MM.1S (cell line): ENCODE measurements at regions not wholly inside any gene's neighbourhood (a gene's known extent, or its start where the extent isn't known, plus 50 kb on each side); places are given as distances from the start of the nearest gene placed in this dataset.

Source experiments
- DNase-seq: peaks from one replicate; pipeline ENCODE4 v3.0.0-alpha.2; 2015
- H2AFZ ChIP-seq: fragments of 300-600 bp; sonication (generic); 2 replicates; pipeline ENCODE4 v1.6.0; 2016; ENCODE audit warnings: antibody characterized with exemption, low read length
- H3F3A ChIP-seq: fragments of 300-600 bp; sonication (generic); 2 replicates; pipeline ENCODE4 v1.6.1; 2016; ENCODE audit warnings: mild to moderate bottlenecking, antibody characterized with exemption, low read length, moderate library complexity, mixed read lengths; ENCODE audit not compliant: insufficient read depth
- H3K27ac ChIP-seq: fragments of 300-600 bp; sonication (generic); 2 replicates; pipeline ENCODE4 v1.5.1; 2016; ENCODE audit warnings: mild to moderate bottlenecking, low read length
- H3K27me3 ChIP-seq: fragments of 300-600 bp; sonication (generic); replicated peaks from 2 replicates; pipeline ENCODE4 v1.6.0; 2016; ENCODE audit warnings: low read length; ENCODE audit not compliant: insufficient read depth
- H3K36me3 ChIP-seq: fragments of 300-600 bp; sonication (generic); replicated peaks from 2 replicates; pipeline ENCODE4 v1.6.1; 2016; ENCODE audit warnings: mild to moderate bottlenecking, low read length, mixed read lengths; ENCODE audit not compliant: insufficient read depth
- H3K4me1 ChIP-seq: fragments of 300-600 bp; sonication (generic); 2 replicates; pipeline ENCODE4 v1.6.1; 2016; ENCODE audit warnings: low read length, mixed read lengths
- H3K4me2 ChIP-seq: fragments of 300-600 bp; sonication (generic); 2 replicates; pipeline ENCODE4 v1.6.0; 2016; ENCODE audit warnings: low read depth, low read length
- H3K4me3 ChIP-seq: fragments of 300-600 bp; sonication (generic); 2 replicates; pipeline ENCODE4 v1.5.1; 2016; ENCODE audit warnings: low read length, mixed read lengths
- H3K79me2 ChIP-seq: fragments of 300-600 bp; sonication (generic); 2 replicates; pipeline ENCODE4 v1.6.1; 2016; ENCODE audit warnings: mixed run types, low read length, mixed read lengths
- H3K9ac ChIP-seq: fragments of 300-600 bp; sonication (generic); 2 replicates; pipeline ENCODE4 v1.6.1; 2016; ENCODE audit warnings: low read length, mixed read lengths
- H3K9me2 ChIP-seq: fragments of 300-600 bp; sonication (generic); replicated peaks from 2 replicates; pipeline ENCODE4 v1.6.1; 2016; ENCODE audit warnings: mild to moderate bottlenecking, low read length, mixed read lengths; ENCODE audit not compliant: insufficient read depth
- H3K9me3 ChIP-seq: fragments of 300-600 bp; sonication (generic); replicated peaks from 2 replicates; pipeline ENCODE4 v1.6.1; 2016; ENCODE audit warnings: mild to moderate bottlenecking, low read length, mixed read lengths; ENCODE audit not compliant: insufficient read depth
- H4K20me1 ChIP-seq: fragments of 300-600 bp; sonication (generic); 2 replicates; pipeline ENCODE4 v1.6.1; 2016; ENCODE audit warnings: mild to moderate bottlenecking, low read length, moderate library complexity, mixed read lengths; ENCODE audit not compliant: insufficient read depth
- EZH2 ChIP-seq: fragments of 300-600 bp; sonication (generic); optimal IDR thresholded peaks from 2 replicates; pipeline ENCODE3; 2017; ENCODE audit warnings: low read depth, mild to moderate bottlenecking, antibody characterized with exemption, low read length, mixed read lengths
- EZH2phosphoT487 ChIP-seq: fragments of 300-600 bp; sonication (generic); IDR thresholded peaks from 2 replicates; pipeline ENCODE4 v1.6.1; 2018; ENCODE audit warnings: antibody characterized with exemption, low read length
- TF ChIP-seq, protein P1 (sequence below): fragments of 300-600 bp; sonication (generic); IDR thresholded peaks from 2 replicates; pipeline ENCODE4 v1.5.1; 2016; ENCODE audit warnings: antibody characterized with exemption, low read length, mixed read lengths

DNA sequence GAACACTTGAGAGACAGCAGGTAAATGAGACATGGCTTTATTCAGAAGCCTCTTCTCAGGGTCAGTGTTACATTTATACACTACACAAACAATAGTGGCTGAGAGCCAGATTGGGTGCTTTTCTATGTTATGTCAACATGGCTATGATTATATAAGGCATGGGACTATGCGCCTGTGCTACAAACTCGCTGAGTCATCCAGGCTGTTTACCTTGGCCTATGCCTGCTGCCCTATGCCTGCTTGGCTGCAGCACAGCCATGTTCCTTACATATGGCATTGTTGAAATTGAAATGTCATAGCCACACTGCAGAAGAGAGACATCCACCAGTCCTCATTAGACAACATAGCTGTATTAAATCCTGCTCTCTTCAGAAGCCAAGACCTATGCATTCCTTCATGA, 236.3 kb upstream of the NWD2 start:
- Histone ChIP-seq H4K20me1 (no peaks in the 10 kb centered on the region), H3F3A (no peaks in the 10 kb centered on the region), H3K36me3 (no peaks in the 10 kb centered on the region), H3K79me2 (no peaks in the 10 kb centered on the region), H3K9me2 (no peaks in the 10 kb centered on the region), H3K27me3 (no peaks in the 10 kb centered on the region), H3K4me3 (no peak overlapping the region), H3K4me2 (no peak overlapping the region), H3K9me3 (no peaks in the 10 kb centered on the region), H3K27ac (no peak overlapping the region), H3K4me1 (no peaks in the 10 kb centered on the region), H2AFZ (no peak overlapping the region), H3K9ac (no peak overlapping the region)
- DNase-seq: no peak
- TF ChIP-seq EZH2 (no peak), EZH2phosphoT487 (no peak)
- TF ChIP-seq, protein P1, sequence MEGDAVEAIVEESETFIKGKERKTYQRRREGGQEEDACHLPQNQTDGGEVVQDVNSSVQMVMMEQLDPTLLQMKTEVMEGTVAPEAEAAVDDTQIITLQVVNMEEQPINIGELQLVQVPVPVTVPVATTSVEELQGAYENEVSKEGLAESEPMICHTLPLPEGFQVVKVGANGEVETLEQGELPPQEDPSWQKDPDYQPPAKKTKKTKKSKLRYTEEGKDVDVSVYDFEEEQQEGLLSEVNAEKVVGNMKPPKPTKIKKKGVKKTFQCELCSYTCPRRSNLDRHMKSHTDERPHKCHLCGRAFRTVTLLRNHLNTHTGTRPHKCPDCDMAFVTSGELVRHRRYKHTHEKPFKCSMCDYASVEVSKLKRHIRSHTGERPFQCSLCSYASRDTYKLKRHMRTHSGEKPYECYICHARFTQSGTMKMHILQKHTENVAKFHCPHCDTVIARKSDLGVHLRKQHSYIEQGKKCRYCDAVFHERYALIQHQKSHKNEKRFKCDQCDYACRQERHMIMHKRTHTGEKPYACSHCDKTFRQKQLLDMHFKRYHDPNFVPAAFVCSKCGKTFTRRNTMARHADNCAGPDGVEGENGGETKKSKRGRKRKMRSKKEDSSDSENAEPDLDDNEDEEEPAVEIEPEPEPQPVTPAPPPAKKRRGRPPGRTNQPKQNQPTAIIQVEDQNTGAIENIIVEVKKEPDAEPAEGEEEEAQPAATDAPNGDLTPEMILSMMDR: no peak

DNA sequence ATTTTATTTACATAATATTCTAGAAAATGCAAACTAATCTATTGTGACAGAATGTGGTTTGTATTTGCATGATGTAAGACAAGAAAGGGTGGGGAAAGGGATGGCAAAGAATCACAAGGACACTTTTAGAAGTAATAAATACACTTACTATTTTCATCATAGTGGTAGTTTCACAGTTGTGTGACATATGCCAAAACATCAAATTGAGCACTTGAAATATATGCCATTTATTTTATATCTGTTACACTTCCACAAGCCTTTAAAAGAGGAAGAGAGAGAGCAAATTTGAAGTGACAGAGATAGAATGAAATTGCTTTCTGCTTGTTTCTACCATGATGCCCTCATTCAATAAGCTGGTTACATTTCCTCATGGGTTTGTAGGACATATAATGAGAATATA, 230.0 kb upstream of the NWD2 start:
- TF ChIP-seq EZH2phosphoT487 (no peak), EZH2 (no peak)
- TF ChIP-seq, protein P1: no peak
- no peaks in the 10 kb centered on the region for H3K4me1 ChIP-seq
- no peak overlapping the region for H3K4me2 ChIP-seq
- no peaks in the 10 kb centered on the region for H4K20me1 ChIP-seq
- H3K9ac ChIP-seq: no peak overlapping the region
- no peak overlapping the region for H2AFZ ChIP-seq
- H3K9me2 ChIP-seq: no peaks in the 10 kb centered on the region
- no peak overlapping the region for H3K4me3 ChIP-seq
- no peaks in the 10 kb centered on the region for H3K9me3 ChIP-seq
- no peaks in the 10 kb centered on the region for H3K79me2 ChIP-seq
- no peaks in the 10 kb centered on the region for H3F3A ChIP-seq
- H3K27me3 ChIP-seq: no peaks in the 10 kb centered on the region
- H3K36me3 ChIP-seq: no peaks in the 10 kb centered on the region
- DNase-seq: no peak
- H3K27ac ChIP-seq: no peak overlapping the region

DNA sequence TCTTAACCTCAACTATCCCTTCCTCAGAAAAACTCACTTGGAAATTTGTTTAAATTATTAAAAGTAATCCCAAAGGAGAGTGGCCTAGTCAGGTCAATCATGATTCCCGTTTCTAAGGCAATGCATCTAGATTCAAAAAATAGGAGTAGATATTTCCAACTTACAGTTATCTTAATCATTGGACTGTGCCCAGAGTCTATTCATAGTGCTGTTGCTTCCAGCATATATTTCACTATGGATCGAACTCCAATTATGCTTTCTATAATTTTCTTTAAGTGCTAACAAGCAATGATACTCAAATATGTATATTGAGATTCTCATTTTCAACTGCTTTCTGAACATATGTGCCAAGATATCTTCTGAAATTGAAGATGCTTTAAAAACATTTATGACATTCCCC, 229.2 kb upstream of the NWD2 start:
- no peak overlapping the region for H3K27ac ChIP-seq
- H3K9me3 ChIP-seq: no peaks in the 10 kb centered on the region
- H3K36me3 ChIP-seq: no peaks in the 10 kb centered on the region
- no peaks in the 10 kb centered on the region for H3F3A ChIP-seq
- no peak overlapping the region for H3K9ac ChIP-seq
- H2AFZ ChIP-seq: no peak overlapping the region
- no peak overlapping the region for H3K4me3 ChIP-seq
- H3K4me1 ChIP-seq: no peaks in the 10 kb centered on the region
- H3K9me2 ChIP-seq: no peaks in the 10 kb centered on the region
- H3K79me2 ChIP-seq: no peaks in the 10 kb centered on the region
- no peaks in the 10 kb centered on the region for H4K20me1 ChIP-seq
- no peaks in the 10 kb centered on the region for H3K27me3 ChIP-seq
- no peak overlapping the region for H3K4me2 ChIP-seq
- no peak for DNase-seq
- TF ChIP-seq EZH2phosphoT487 (no peak), EZH2 (no peak)
- TF ChIP-seq, protein P1: no peak
